GM13977 (cell line): ENCODE measurements at regions not wholly inside any gene's neighbourhood (a gene's known extent, or its start where the extent isn't known, plus 50 kb on each side); places are given as distances from the start of the nearest gene placed in this dataset.

Experiments
- DNase-seq: peaks from one replicate; pipeline ENCODE4 v3.0.0; 2012; ENCODE audit warnings: low spot score
- CTCF ChIP-seq: IDR thresholded peaks from 2 replicates; pipeline ENCODE4 v1.5.1; 2012; ENCODE audit warnings: mild to moderate bottlenecking, control low read depth; ENCODE audit not compliant: insufficient read depth; ENCODE audit errors: extremely low read depth, missing control alignments
- in situ Hi-C: fragments of 300-500 bp; cut with MboI; formaldehyde crosslinking; loops from one replicate; pipeline ENCODE4 v1.12.0; 2022; ENCODE audit warnings: low sequenced_read_pairs, low pct_unique_long_range_greater_than_20kb, mixed read lengths, inconsistent platforms; ENCODE audit not compliant: unreplicated experiment

- DNase-seq: peak; percentile 61
- in situ Hi-C loops: no loop called here
- TF ChIP-seq CTCF: no peak
Measured at GRCh38 chr4:38503689-38504395, 160.2 kb upstream of the KLF3 start.

- TF ChIP-seq CTCF: no peak
- in situ Hi-C loops: no loop called here
Measured at GRCh38 chr4:38504396-38504715, 159.6 kb upstream of the KLF3 start.

GRCh38 chr4:38509551-38509950 lies 154.4 kb upstream of the KLF3 start:
- in situ Hi-C loops: no loop called here
- no peak for DNase-seq
- no peak for TF ChIP-seq CTCF

More at GRCh38 chr4:38504396-38504715, 159.6 kb upstream of the KLF3 start:
- no peak for DNase-seq

GRCh38 chr4:38510201-38510600 lies 153.8 kb upstream of the KLF3 start:
- no peak for DNase-seq
- in situ Hi-C loops: no loop called here
- TF ChIP-seq CTCF: no peak

GRCh38 chr4:38511702-38512101 lies 152.3 kb upstream of the KLF3 start:
- in situ Hi-C loops: no loop called here
- DNase-seq: no peak
- no peak for TF ChIP-seq CTCF

GRCh38 chr4:38512840-38513239 lies 151.2 kb upstream of the KLF3 start:
- in situ Hi-C loops: no loop called here
- no peak for TF ChIP-seq CTCF
- no peak for DNase-seq

- TF ChIP-seq CTCF: no peak
- in situ Hi-C loops: no loop called here
Measured at GRCh38 chr4:38514465-38515146, 149.4 kb upstream of the KLF3 start.

More at GRCh38 chr4:38514465-38515146, 149.4 kb upstream of the KLF3 start:
- no peak for DNase-seq
